ENCODE measurements at regions not wholly inside any gene's neighbourhood (a gene's known extent, or its start where the extent isn't known, plus 50 kb on each side); places are given as distances from the start of the nearest gene placed in this dataset.

DNA sequence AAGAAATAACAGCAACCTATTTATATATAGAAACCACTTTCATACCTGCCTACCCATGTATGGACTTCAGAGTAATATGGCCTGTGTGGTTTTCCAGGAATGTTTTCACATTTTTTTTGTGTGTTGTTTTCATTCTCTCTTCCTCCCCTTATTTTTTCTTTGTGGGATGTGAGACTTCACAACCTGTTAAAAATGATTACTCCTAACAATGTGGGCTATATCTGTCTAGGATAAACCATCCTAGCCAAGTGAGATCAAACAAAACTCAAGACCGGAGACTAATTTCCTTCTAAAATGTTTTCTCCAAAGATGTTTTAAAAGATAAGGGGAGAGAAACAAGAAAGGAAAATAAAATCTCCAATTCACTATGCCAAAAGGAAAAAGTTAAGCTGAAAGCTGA, 106.1 kb upstream of the DIPK2B start (continued):
- TF ChIP-seq, protein P1, sequence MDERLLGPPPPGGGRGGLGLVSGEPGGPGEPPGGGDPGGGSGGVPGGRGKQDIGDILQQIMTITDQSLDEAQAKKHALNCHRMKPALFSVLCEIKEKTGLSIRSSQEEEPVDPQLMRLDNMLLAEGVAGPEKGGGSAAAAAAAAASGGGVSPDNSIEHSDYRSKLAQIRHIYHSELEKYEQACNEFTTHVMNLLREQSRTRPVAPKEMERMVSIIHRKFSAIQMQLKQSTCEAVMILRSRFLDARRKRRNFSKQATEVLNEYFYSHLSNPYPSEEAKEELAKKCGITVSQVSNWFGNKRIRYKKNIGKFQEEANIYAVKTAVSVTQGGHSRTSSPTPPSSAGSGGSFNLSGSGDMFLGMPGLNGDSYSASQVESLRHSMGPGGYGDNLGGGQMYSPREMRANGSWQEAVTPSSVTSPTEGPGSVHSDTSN (CRISPR knock-in tag; IDR thresholded peaks at IDR 0.05; ENCODE audit: low read depth), result no peak
- TF ChIP-seq, protein P1 (tag; conservative IDR thresholded peaks at IDR 0.05; ENCODE audit: low read depth), result no peak
- TF ChIP-seq TAF9B (IDR thresholded peaks at IDR 0.05; ENCODE audit: partially characterized antibody), result no peak
- no peak for TF ChIP-seq XRCC4 (IDR thresholded peaks at IDR 0.05; ENCODE audit: extremely low read depth, insufficient read depth, insufficient read length)
- TF ChIP-seq, protein P2, sequence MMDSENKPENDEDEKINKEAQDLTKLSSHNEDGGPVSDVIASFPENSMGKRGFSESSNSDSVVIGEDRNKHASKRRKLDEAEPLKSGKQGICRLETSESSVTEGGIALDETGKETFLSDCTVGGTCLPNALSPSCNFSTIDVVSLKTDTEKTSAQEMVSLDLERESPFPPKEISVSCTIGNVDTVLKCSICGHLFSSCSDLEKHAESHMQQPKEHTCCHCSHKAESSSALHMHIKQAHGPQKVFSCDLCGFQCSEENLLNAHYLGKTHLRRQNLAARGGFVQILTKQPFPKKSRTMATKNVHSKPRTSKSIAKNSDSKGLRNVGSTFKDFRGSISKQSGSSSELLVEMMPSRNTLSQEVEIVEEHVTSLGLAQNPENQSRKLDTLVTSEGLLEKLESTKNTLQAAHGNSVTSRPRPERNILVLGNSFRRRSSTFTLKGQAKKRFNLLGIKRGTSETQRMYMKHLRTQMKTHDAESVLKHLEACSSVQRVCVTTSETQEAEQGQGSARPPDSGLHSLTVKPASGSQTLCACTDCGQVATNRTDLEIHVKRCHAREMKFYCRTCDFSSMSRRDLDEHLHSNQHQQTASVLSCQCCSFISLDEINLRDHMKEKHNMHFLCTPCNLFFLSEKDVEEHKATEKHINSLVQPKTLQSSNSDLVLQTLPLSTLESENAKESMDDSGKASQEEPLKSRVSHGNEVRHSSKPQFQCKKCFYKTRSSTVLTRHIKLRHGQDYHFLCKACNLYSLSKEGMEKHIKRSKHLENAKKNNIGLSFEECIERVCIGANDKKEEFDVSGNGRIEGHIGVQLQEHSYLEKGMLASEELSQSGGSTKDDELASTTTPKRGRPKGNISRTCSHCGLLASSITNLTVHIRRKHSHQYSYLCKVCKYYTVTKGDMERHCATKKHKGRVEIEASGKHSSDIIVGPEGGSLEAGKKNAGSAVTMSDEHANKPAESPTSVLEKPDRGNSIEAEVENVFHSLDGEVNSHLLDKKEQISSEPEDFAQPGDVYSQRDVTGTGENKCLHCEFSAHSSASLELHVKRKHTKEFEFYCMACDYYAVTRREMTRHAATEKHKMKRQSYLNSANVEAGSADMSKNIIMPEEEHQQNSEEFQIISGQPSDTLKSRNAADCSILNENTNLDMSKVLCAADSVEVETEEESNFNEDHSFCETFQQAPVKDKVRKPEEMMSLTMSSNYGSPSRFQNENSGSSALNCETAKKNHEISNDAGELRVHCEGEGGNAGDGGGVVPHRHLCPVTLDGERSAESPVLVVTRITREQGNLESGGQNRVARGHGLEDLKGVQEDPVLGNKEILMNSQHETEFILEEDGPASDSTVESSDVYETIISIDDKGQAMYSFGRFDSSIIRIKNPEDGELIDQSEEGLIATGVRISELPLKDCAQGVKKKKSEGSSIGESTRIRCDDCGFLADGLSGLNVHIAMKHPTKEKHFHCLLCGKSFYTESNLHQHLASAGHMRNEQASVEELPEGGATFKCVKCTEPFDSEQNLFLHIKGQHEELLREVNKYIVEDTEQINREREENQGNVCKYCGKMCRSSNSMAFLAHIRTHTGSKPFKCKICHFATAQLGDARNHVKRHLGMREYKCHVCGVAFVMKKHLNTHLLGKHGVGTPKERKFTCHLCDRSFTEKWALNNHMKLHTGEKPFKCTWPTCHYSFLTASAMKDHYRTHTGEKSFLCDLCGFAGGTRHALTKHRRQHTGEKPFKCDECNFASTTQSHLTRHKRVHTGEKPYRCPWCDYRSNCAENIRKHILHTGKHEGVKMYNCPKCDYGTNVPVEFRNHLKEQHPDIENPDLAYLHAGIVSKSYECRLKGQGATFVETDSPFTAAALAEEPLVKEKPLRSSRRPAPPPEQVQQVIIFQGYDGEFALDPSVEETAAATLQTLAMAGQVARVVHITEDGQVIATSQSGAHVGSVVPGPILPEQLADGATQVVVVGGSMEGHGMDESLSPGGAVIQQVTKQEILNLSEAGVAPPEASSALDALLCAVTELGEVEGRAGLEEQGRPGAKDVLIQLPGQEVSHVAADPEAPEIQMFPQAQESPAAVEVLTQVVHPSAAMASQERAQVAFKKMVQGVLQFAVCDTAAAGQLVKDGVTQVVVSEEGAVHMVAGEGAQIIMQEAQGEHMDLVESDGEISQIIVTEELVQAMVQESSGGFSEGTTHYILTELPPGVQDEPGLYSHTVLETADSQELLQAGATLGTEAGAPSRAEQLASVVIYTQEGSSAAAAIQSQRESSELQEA (IDR thresholded peaks at IDR 0.05; ENCODE audit: low read depth), result no peak
- TF ChIP-seq ZZZ3 (IDR thresholded peaks at IDR 0.05), result no peak
- TF ChIP-seq, protein P3, sequence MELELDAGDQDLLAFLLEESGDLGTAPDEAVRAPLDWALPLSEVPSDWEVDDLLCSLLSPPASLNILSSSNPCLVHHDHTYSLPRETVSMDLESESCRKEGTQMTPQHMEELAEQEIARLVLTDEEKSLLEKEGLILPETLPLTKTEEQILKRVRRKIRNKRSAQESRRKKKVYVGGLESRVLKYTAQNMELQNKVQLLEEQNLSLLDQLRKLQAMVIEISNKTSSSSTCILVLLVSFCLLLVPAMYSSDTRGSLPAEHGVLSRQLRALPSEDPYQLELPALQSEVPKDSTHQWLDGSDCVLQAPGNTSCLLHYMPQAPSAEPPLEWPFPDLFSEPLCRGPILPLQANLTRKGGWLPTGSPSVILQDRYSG (tag; conservative IDR thresholded peaks at IDR 0.05; ENCODE audit: low read depth), result no peak
- TF ChIP-seq SMAD1 (IDR thresholded peaks at IDR 0.05; ENCODE audit: low read depth, low read length, partially characterized antibody), result no peak
- TF ChIP-seq PPARD (CRISPR knock-in tag; IDR thresholded peaks at IDR 0.05), result no peak
